OCI-LY7 (cell line): ENCODE measurements at regions not wholly inside any gene's neighbourhood (a gene's known extent, or its start where the extent isn't known, plus 50 kb on each side); places are given as distances from the start of the nearest gene placed in this dataset.

Source experiments
- CTCF ChIP-seq: fragments of 200-600 bp; sonication (generic); conservative IDR thresholded peaks from 2 replicates; pipeline ENCODE4 v1.5.1; 2014; ENCODE audit warnings: mild to moderate bottlenecking, antibody characterized with exemption, low read length, moderate library complexity, mixed read lengths
- EZH2phosphoT487 ChIP-seq: fragments of 200-600 bp; sonication (generic); IDR thresholded peaks from 2 replicates; pipeline ENCODE4 v1.6.1; 2018; ENCODE audit warnings: low read depth, borderline replicate concordance, mild to moderate bottlenecking, mixed run types, antibody characterized with exemption, low read length, moderate library complexity, mixed read lengths

- TF ChIP-seq CTCF: no peak
- no peak for TF ChIP-seq EZH2phosphoT487
These were observed 97.2 kb downstream of the FAM43A start for GRCh38 chr3:194782698-194783404.
